ENCODE measurements at regions not wholly inside any gene's neighbourhood (a gene's known extent, or its start where the extent isn't known, plus 50 kb on each side); places are given as distances from the start of the nearest gene placed in this dataset.

DNA sequence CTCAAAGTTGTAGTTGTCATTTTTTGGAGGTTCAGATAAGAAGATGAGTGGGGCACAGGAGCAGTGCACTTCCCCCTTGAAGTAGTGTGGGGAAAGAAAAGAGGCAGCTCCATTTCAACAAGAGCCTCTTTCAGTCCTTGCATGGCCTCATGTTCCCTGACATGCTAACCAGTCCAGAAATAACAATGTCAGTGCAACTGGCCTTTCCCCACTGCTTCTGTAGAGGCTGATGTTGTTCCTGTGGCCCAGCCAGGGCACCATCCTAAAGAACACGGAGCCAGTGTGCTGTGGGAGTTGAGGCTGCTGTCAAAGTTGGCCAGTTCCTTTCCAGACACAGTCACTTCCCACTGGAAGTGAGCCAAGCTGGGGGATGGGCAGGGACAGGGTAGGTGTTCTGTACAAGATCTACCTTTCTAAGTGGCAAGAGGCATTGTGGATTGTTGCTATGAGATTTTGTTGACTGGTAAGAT, 77.7 kb upstream of the SLC38A2 start:
- DNase-seq (ENCODE audit: low read depth): no peak

DNA sequence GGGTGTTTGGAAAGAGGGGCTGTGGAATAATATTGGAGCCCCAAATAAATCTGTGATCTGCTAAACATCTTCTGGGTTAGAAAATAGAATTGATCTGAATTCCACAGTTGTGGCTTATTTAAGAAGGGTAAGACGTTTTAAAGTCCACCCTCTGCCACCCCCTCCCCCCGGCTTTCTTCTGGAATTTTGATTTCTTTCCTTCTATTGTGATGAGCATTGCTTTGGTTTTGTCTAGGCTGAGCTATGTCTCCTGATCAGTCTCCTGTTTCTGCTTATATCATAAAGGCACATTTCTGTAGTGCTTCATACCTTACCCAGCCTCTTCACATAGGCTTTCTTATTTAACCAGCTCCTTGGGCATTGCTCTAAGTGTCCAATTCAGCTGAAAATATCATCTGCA, 77.3 kb upstream of the SLC38A2 start:
- DNase-seq (ENCODE audit: low read depth): no peak

DNA sequence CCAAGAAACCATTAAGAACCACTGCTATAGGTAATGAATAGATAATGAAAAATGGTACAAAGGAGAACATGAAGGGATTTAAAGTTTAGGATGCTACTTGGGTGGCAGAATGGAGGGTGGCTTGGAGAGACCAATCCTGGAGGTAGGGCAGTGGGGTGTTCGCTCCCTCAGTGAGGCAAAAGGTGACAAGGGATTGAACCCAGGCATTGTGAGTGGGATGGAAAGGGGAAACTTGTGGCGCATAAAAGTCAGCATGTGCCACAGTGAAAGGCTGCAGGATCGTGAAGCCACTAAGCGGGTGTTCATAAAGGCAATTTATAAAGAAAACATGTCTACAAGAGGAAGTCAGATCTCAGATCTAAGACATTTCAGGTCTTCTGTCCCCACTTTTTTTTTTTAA, 76.7 kb upstream of the SLC38A2 start:
- DNase-seq (ENCODE audit: low read depth): no peak

DNA sequence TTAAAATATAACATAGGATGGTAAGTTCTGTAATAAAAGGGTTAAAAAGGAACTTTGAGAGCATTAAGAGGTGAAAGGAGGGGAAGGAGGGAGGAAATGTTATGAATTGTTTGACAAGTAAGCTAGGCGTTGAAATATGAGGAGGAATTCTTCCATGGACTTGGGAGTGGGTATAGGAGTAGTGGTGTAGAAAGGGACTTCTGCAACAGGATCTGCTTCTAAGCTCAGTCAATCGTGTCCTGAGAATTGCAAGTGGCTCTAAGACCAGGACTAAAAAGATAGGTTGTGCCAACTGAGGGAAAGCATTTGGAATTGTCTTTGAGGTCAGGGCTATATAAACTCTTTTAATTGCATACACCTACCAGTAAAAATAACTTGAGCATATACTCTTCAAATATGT, 74.1 kb upstream of the SLC38A2 start:
- no peak for DNase-seq (ENCODE audit: low read depth)

DNA sequence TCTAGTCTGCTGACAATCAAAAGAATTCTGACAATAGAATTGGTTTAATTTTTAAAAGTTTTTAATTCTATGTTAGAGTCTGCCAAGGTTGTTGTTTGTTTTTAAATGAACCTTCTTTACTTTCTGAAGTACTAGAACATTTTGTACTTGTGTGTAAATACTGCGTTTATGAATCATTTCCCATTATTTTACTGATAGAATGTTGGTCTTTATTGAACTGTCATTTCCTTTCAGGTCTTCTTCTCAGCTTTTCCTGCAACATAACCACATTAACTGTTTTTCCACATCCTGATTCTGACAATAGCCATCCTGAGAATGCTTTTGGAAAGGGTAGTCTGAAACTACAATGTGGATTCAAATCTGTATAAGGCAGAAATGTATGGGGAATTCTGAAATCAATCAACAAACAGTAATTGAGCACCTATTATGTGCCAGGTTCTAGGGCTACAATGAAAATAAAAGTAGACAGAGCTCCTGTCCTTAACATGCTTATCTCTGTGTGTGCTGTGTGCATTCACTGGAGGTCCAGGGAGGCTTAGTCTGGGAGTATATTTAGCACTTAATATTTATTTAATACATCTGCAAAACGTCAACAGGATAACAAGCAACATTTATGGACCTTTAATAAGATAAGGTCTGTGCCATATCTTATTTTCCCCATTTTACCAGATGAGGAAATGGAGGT, 73.1 kb upstream of the SLC38A2 start:
- no peak for DNase-seq (ENCODE audit: low read depth)

DNA sequence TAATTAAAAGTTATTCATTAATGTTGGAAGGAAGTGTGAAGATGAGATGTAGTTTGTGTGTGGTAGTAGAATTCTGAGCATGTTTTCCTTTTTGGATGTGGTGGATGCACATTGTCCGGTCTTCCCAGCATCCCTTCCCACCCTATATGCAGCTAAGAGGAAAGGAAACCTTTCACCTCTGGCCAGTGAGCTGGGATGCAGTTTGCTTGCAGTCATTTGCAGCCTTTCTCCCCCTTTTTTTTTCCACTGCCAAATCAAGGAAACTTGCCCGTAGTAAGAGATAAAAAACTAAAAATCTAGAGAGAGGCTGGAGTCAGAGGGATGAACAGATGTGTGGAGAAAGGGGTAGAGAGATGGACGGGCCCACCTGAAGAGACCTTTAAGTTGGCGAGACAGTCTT, 72.5 kb upstream of the SLC38A2 start:
- no peak for DNase-seq (ENCODE audit: low read depth)

DNA sequence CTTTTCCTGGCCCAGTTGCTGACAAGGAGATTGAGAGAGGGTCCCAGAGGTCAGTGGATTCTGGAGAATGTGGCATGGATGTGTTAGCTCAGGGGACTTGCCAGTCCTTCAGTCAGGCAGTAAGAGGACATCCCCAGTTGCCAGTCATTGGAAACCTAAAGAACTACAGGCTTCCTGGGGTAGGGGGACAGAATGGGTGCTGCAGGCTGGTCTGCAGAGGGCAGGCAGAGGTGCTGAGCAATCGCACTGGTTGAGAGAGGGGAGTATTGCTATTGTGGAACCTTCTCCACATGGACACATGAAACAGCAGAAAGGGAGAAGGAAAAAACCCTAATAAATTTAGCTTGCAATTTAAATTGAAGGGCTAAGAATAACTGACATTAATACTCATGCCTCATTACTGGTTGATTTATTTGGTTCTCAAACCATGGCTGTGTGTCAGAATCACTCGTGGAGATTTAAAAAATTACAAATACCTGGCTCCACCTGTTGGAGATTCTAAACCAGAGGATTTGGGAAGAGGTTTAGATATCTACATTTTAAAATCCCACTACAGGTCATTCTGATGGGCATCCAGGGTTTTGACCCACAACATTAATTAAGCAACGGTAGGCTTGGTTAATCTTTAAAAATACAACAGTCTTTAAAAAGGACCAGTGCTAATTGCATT, 71.2 kb upstream of the SLC38A2 start:
- DNase-seq (ENCODE audit: low read depth): no peak

DNA sequence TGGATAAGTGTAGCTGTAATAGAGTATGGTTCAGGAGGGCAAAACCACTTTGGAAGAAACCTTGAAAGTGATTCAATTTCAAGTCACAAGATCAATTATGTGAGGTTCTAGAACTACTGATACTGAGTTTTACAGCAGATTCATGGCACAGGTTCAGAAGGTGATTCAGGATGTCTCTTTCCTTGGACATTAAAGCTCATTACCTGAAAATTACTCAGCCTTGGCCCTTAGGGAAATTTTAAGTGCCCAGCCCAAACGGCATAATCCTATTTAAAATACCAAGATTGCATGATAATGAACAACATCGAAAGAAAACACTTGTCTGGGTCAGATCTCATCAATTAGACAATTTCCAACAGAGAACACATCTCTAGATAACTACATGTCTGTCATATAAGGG, 70.2 kb upstream of the SLC38A2 start:
- DNase-seq (ENCODE audit: low read depth): no peak

DNA sequence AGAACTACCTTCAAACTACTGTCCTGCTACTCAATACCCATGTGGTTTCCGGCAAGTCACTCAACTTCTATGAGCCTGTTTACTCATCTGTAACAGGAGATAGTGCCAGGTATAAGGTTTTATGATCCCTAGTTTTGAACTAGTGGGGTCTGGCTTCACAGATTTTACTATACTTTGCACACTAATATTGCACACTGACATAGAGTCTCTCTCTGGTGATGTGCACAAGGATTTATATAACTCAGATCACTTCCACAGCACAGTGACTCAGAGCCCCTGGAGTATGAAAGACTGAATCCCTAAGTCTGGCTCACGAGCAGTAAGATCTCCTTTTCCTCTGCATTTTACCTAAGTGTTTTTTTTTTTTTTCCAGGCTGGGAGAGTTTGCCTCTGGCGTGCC, 69.7 kb upstream of the SLC38A2 start:
- DNase-seq (ENCODE audit: low read depth): no peak

DNA sequence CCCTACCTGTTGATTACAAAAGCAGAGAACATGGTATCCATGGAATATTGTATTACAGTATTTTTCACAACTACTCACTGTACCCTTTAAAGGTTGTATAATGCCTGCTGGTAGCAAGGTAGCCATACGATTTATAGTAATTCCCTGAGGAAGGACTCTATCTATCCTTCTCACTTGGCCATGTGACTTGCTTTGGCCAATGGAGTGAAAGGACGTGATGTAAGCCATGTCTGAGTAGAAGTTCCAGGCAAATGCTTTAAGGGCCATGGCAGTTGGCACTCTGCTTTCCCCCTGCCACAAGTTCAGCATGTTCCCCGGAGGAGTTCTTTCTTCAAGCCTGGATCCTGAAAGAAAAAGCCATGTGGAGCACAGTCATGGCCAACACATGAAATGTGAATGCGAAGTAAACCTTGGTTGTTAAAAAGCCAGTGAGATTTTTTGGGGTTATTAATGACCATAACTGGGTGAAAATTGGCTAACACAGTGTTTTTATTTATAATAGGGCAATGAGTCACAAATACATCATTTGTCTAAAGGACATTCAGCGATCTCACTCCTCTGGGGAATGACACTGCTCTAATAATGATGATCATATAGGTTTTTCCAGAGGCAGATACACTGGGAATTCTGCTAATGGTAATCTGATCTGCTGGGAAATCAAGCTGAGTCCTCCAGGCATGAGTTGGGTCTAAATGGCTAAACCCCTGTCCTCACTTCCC, 67.4 kb upstream of the SLC38A2 start:
- no peak for DNase-seq (ENCODE audit: low read depth)

DNA sequence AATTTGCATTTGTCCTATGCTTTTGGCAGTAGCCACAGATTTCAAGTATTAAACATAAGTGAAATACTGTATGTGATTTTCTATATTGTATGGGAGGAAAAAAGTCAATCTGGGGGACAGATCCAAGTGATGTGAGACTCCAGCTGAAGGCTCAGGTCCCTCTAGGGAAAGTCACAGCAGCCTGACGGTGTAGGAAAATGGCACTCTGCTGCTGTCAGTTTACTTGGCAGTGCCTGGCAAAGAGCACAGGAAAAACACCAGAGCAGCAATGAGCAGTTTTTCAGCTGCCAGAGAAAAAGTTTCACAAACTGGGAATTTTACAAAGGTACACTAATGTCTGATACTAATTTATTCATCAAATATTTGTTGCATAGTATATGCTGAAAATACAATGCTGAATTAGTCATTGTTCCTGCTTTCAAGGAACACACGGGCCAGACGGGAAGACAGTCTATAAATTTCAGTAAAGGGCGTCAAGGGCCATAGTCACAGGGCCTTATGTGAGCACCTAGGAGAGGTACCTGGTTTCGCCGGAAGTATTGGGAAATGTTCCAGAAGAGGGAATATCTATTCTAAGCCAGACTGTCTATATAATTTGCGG, 66.2 kb upstream of the SLC38A2 start:
- DNase-seq (ENCODE audit: low read depth): no peak

DNA sequence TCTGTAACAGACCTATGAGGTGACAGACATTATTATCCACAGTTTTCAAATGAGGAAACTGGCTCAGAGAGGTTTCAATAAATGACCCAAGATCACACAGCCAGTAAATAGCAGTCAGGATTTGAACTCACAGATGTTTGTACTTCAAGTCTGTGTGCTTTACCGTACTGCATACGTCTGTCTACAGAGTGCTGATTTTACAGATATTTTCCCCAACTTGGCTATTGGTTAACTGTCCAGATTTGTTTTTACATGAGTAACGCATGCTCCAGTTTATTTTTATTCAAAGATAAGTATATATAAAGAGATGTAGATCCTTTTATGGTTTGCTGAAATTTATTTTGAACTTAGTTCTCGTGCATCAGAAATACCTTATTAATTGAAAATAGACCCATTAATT, 65.7 kb upstream of the SLC38A2 start:
- DNase-seq (ENCODE audit: low read depth): no peak

DNA sequence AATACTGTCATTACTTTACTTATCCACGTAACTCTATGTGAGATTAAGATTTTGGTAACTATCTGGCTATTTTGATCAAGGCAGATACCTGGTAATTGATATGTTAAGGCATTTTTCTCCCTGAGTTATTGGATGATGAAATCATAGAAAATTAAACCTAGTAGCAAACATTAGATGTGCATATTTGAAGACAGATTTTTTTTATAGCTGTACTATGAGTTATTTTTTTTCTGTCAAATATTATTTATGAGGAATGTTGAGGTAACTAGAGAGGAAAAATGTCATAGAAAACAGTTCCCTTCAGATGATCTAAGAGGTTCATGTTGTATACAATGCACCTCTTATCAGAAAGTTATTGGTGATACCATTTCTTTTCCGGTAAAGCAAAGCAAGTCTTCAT, 64.9 kb upstream of the SLC38A2 start:
- no peak for DNase-seq (ENCODE audit: low read depth)

DNA sequence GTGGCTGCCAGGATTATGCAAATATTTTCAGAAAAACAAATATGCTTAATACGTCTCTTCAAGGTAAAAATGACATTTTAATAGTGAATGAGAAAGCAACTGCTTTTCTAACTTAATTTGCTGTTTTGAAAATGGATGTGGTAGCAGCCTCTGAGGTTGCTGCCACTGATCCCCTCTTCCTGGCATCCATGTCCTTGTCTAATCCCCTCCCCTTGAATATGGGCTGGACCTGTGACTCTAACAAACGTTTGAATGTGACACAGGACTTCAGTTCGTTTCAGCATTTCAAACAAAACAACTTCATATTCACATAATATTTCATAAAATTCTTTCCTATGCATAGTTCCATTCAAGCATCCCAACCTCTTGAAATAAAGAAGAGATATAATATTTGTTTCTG, 64.2 kb upstream of the SLC38A2 start:
- DNase-seq (ENCODE audit: low read depth): no peak

DNA sequence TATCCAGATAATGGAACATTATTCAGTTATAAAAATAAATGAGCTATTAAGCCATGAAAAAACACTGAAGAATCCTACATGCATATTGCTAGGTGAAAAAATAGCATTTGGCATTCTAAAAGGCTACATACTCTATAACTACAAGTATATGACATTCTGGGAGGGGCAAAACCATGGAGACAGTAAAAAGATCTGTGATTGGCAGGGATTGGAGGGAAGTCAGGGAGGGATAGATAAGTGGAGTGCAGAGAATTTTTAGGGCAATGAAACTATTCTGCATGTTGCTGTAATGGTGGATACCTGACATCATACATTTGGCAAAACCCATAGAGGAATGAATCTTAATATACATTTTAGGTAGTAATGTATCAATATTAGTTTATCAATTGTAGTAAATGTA, 63.1 kb upstream of the SLC38A2 start:
- no peak for DNase-seq (ENCODE audit: low read depth)

DNA sequence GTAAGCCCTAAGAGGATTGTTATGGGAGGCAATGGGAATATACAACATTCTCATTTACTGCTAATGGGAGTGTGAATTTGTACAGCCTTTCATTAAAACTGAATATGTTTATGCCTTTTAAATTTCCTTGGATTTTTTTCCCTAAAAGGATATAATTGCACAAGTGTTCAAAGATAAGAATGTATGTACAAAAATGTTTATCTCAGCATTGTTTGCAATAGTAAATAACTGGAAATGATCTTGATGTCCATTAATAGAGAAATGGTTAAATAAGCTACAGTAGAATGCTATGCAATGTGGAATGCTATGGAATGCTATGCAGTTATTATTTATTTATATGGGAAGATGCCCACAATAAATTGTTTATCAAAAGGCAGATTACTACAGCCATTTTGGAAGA, 62.5 kb upstream of the SLC38A2 start:
- no peak for DNase-seq (ENCODE audit: low read depth)

DNA sequence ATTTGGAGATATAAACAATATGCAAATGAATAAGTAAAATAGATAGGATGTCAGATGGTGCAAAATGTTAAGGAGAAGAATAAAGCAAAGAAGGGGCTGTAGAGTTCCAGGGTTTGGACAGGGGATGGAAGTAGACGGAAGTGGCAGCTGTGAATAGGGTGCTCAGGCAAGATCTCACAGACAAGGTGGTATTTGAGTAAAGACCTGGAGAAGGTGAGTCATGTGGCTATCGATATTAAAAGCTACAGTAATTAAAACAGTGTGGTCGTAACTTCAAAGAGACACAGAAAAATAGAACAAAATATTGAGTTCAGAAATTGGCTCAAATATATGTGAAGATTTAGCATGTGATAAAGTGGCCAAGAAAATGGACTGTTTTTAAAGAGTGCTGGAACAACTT, 61.3 kb upstream of the SLC38A2 start:
- no peak for DNase-seq (ENCODE audit: low read depth)

DNA sequence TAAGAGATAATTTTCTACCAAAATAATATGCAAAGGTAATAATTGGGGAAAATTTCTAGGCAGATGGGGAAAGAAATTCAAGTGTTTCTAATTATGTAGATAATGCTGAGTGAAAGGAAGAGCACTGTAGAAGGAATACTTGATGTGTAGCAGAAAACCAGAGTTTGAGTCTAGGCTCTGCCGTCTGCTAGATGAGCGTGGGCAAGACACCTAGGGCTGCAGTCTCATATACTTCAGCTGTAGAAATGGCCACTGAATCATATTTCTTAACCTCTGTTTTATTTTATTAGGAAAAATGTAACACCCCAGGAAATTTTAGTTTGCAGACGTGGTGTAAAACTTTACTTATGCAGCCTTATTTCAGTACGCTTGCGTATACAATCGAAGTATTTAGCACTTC, 59.8 kb upstream of the SLC38A2 start:
- DNase-seq (ENCODE audit: low read depth): no peak

DNA sequence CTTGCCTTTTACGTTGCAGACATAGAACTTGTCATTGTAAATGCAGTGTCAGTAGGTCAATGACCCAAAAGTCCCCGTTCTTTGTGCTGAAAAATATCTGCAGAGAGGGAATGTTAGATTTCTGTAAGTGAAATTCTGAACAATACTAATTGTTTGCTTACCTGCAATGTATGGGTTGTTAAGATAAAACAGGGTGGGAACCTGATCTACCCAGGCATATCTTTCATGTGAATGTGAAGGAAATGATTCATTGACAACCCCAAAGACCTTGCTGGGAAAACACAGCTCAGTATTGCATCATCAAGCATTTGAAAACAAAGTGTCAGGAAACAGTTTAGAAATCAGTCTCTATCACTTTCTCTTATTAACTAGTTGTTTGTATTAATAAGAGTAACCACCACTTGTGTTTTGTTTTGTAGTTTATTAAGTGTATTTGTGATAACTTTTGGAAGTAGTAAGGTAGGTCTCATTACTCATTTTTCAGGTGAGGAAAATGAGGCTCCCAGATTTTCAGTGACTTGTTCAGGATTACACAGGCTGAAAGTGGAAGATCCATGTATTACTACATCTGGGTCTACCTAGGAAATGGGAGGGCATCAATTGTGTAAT, 57.9 kb upstream of the SLC38A2 start:
- peak; percentile 68 for DNase-seq (ENCODE audit: low read depth)

Data from HS-27A (cell line).